H1 (cell line): ENCODE measurements at regions not wholly inside any gene's neighbourhood (a gene's known extent, or its start where the extent isn't known, plus 50 kb on each side); places are given as distances from the start of the nearest gene placed in this dataset.

Experiments
- CTCF ChIA-PET: fragments of 300-600 bp; sonication (Branson Sonifier 250); formaldehyde crosslinking; loops from one replicate; lab custom pipeline; 2021; ENCODE audit not compliant: partially characterized antibody; lab: Charles Lee
- POLR2A ChIA-PET: fragments of 300-600 bp; sonication (Branson Sonifier 250); formaldehyde crosslinking; loops from one replicate; lab custom pipeline; 2021; ENCODE audit warnings: inconsistent platforms; ENCODE audit not compliant: partially characterized antibody; lab: Charles Lee
- DNase-seq, 2 experiments: peaks; one replicate each; pipeline versions ENCODE4 v3.0.0 to v3.0.0-alpha.2; 2010 to 2022; ENCODE audit warnings: low spot score in 2 of 2, low read depth in 1 of 2, mixed read lengths in 1 of 2
- FAIRE-seq: peaks from 2 replicates; lab custom pipeline; 2011; peaks lifted over from hg19 to GRCh38; lab: Jason Lieb, UNC
- H2AFZ ChIP-seq: 2 replicates; pipeline ENCODE4 v1.8.1; 2012; ENCODE audit warnings: low read length, inconsistent platforms
- H2AK5ac ChIP-seq: 2 replicates; pipeline ENCODE4 v1.6.1; 2013; ENCODE audit warnings: low read depth, low read length
- H2BK120ac ChIP-seq: replicated peaks from 2 replicates; pipeline ENCODE3; 2013; ENCODE audit warnings: low read depth, low read length, inconsistent platforms
- H2BK12ac ChIP-seq: 2 replicates; pipeline ENCODE4 v1.6.1; 2013; ENCODE audit warnings: low read depth, low read length
- H2BK15ac ChIP-seq: 2 replicates; pipeline ENCODE4 v1.6.1; 2013; ENCODE audit warnings: low read length
- H2BK20ac ChIP-seq: 2 replicates; pipeline ENCODE4 v1.6.1; 2013; ENCODE audit warnings: low read length
- H2BK5ac ChIP-seq: 2 replicates; pipeline ENCODE4 v1.6.1; 2013; ENCODE audit warnings: low read depth, low read length
- H3K14ac ChIP-seq: 2 replicates; pipeline ENCODE4 v1.6.1; 2013; ENCODE audit warnings: inconsistent platforms; ENCODE audit not compliant: insufficient read length
- H3K18ac ChIP-seq: 2 replicates; pipeline ENCODE4 v1.6.1; 2013; ENCODE audit warnings: low read length; ENCODE audit errors: extremely low read depth
- H3K23ac ChIP-seq: 2 replicates; pipeline ENCODE4 v1.6.1; 2013; ENCODE audit warnings: inconsistent platforms; ENCODE audit not compliant: insufficient read length
- H3K23me2 ChIP-seq: 2 replicates; pipeline ENCODE4 v1.6.1; 2013; ENCODE audit warnings: low read depth, low read length
- H3K27ac ChIP-seq: 2 replicates; pipeline ENCODE4 v1.6.1; 2011; ENCODE audit warnings: low read depth, low read length, inconsistent platforms
- H3K27me3 ChIP-seq, 4 experiments: replicated peaks in 1 of 4; 1 replicate in 1 of 4; 2 replicates in 3 of 4; pipeline versions ENCODE4 v1.6.1 to v1.8.1; 2011 to 2013; ENCODE audit warnings: low read length in 3 of 4, mild to moderate bottlenecking in 3 of 4, inconsistent platforms in 2 of 4, mixed read lengths in 2 of 4, moderate library complexity in 1 of 4; ENCODE audit not compliant: control insufficient read depth in 3 of 4, insufficient read depth in 3 of 4; ENCODE audit errors: extremely low read depth in 1 of 4
- H3K36me3 ChIP-seq, 4 experiments: 2 replicates each; pipeline versions ENCODE4 v1.6.1 to v1.8.1; 2011 to 2013; ENCODE audit warnings: mild to moderate bottlenecking in 4 of 4, low read length in 3 of 4, moderate library complexity in 2 of 4, control low read depth in 1 of 4, inconsistent platforms in 1 of 4; ENCODE audit not compliant: insufficient read depth in 4 of 4, control insufficient read depth in 2 of 4
- H3K4ac ChIP-seq: replicated peaks from 2 replicates; pipeline ENCODE3; 2013; ENCODE audit warnings: low read length, low read depth, mixed read lengths, inconsistent platforms; ENCODE audit not compliant: insufficient read length
- H3K4me1 ChIP-seq, 4 experiments: replicated peaks in 1 of 4; 1 replicate in 1 of 4; 2 replicates in 3 of 4; pipeline versions ENCODE4 v1.6.1 to v1.8.1; 2011 to 2013; ENCODE audit warnings: low read length in 3 of 4, inconsistent platforms in 2 of 4, mixed read lengths in 1 of 4; ENCODE audit not compliant: insufficient read depth in 4 of 4, control insufficient read depth in 3 of 4
- H3K4me2 ChIP-seq, 2 experiments: 2 replicates each; pipeline versions ENCODE4 v1.6.1 to v1.8.1; 2011 to 2013; ENCODE audit warnings: low read depth in 2 of 2, low read length in 2 of 2, control low read depth in 1 of 2, inconsistent platforms in 1 of 2, mild to moderate bottlenecking in 1 of 2; ENCODE audit not compliant: insufficient read depth in 1 of 2
- H3K4me3 ChIP-seq, 4 experiments: fragments of 200-600, 300-600 bp in 1 of 4; sonication (generic), shearing (Covaris generic), sonication (Bioruptor Twin) in 1 of 4; 2 replicates each; pipeline versions ENCODE4 v1.5.1 to v1.8.1; 2011 to 2016; ENCODE audit warnings: low read length in 4 of 4, low read depth in 3 of 4, control low read depth in 2 of 4, inconsistent platforms in 2 of 4, mild to moderate bottlenecking in 2 of 4, mixed read lengths in 1 of 4, moderate library complexity in 1 of 4; ENCODE audit not compliant: insufficient read depth in 2 of 4; ENCODE audit errors: extremely low read depth in 1 of 4
- H3K56ac ChIP-seq: replicated peaks from 2 replicates; pipeline ENCODE3; 2013; ENCODE audit warnings: low read depth, mild to moderate bottlenecking, mixed read lengths, low read length, inconsistent platforms; ENCODE audit not compliant: insufficient read length
- H3K79me1 ChIP-seq: 2 replicates; pipeline ENCODE4 v1.6.1; 2013; ENCODE audit warnings: low read depth, low read length, control low read depth
- H3K79me2 ChIP-seq, 2 experiments: 2 replicates each; pipeline versions ENCODE4 v1.6.1 to v1.8.1; 2012 to 2013; ENCODE audit warnings: low read length in 2 of 2, mild to moderate bottlenecking in 2 of 2, inconsistent platforms in 1 of 2; ENCODE audit not compliant: insufficient read depth in 2 of 2, control insufficient read depth in 1 of 2
- H3K9ac ChIP-seq, 4 experiments: replicated peaks in 1 of 4; 1 replicate in 1 of 4; 2 replicates in 3 of 4; pipeline versions ENCODE4 v1.6.1 to v1.8.1; 2011 to 2013; ENCODE audit warnings: low read depth in 3 of 4, low read length in 3 of 4, control low read depth in 2 of 4, mild to moderate bottlenecking in 2 of 4, moderate library complexity in 2 of 4, inconsistent platforms in 1 of 4; ENCODE audit errors: extremely low read depth in 1 of 4
- H3K9me3 ChIP-seq, 2 experiments: 2 replicates each; pipeline versions ENCODE4 v1.6.1 to v1.8.1; 2012 to 2013; ENCODE audit warnings: mild to moderate bottlenecking in 2 of 2, moderate library complexity in 2 of 2, control low read depth in 1 of 2, inconsistent platforms in 1 of 2, low read depth in 1 of 2, low read length in 1 of 2, mixed read lengths in 1 of 2; ENCODE audit not compliant: insufficient read depth in 2 of 2
- H4K20me1 ChIP-seq, 2 experiments: replicated peaks in 1 of 2; 2 replicates each; pipeline versions ENCODE3 to v1.8.1; 2011 to 2013; ENCODE audit warnings: inconsistent platforms in 2 of 2, low read length in 2 of 2, mild to moderate bottlenecking in 1 of 2; ENCODE audit not compliant: insufficient read depth in 2 of 2, control insufficient read depth in 1 of 2
- H4K5ac ChIP-seq: 2 replicates; pipeline ENCODE4 v1.6.1; 2013; ENCODE audit warnings: low read length, low read depth, mixed read lengths, inconsistent platforms; ENCODE audit not compliant: insufficient read length
- H4K8ac ChIP-seq: 2 replicates; pipeline ENCODE4 v1.8.0; 2013; ENCODE audit warnings: mild to moderate bottlenecking, moderate library complexity, low read length, inconsistent platforms; ENCODE audit not compliant: insufficient read depth; ENCODE audit errors: extremely low read depth
- H4K91ac ChIP-seq: replicated peaks from 2 replicates; pipeline ENCODE3; 2013; ENCODE audit warnings: low read length, mixed read lengths, inconsistent platforms; ENCODE audit not compliant: insufficient read length
- CHD7 ChIP-seq: fragments of 300-600 bp; sonication (generic); IDR thresholded peaks from 2 replicates; pipeline ENCODE4 v1.7.1; 2012; ENCODE audit warnings: low read length, moderate library complexity, mild to moderate bottlenecking, inconsistent platforms; ENCODE audit not compliant: insufficient replicate concordance
- WGBS, 2 experiments: shearing (Covaris generic) in 1 of 2; methylation state at CpG; one replicate each; pipeline versions ENCODE4 v1.1.6 to v1.1.7; 2013 to 2015; ENCODE audit warnings: low lambda C conversion rate in 2 of 2, mixed read lengths in 2 of 2, inconsistent platforms in 1 of 2, low coverage in 1 of 2, missing lambda C conversion rate in 1 of 2; ENCODE audit not compliant: insufficient replicate concordance in 2 of 2, insufficient coverage in 1 of 2, insufficient read length in 1 of 2; ENCODE audit errors: extremely low coverage in 1 of 2, missing lambda C conversion rate in 1 of 2; 5-methylcytosine and 5-hydroxymethylcytosine counted together

- no peak for DNase-seq
- no peak overlapping the region for H4K8ac ChIP-seq
- H3K4me2 ChIP-seq, result no peak overlapping the region
- no peak overlapping the region for H3K14ac ChIP-seq
- no peak overlapping the region for H2BK15ac ChIP-seq
- no peak overlapping the region for H3K4me3 ChIP-seq
- H3K9ac ChIP-seq, result no peak overlapping the region
- H2BK5ac ChIP-seq, result no peak overlapping the region
- H3K56ac ChIP-seq, result no peak overlapping the region
- no peak overlapping the region for H2AK5ac ChIP-seq
- no peaks in the 10 kb centered on the region for H3K27me3 ChIP-seq
- H3K27ac ChIP-seq, result no peak overlapping the region
- no peak overlapping the region for H3K18ac ChIP-seq
- no peaks in the 10 kb centered on the region for H3K23me2 ChIP-seq
- CTCF ChIA-PET, result no interaction called here
- no peak overlapping the region for H4K5ac ChIP-seq
- POLR2A ChIA-PET, result no interaction called here
- H2BK12ac ChIP-seq, result no peak overlapping the region
- FAIRE-seq, result no peak
- no peaks in the 10 kb centered on the region for H3K79me1 ChIP-seq
- H2BK20ac ChIP-seq, result no peak overlapping the region
- H4K91ac ChIP-seq, result no peak overlapping the region
- no peak overlapping the region for H2AFZ ChIP-seq
- no peaks in the 10 kb centered on the region for H3K79me2 ChIP-seq
- no peak overlapping the region for H2BK120ac ChIP-seq
- H4K20me1 ChIP-seq, result no peaks in the 10 kb centered on the region
- H3K9me3 ChIP-seq, result peaks cover 8 to 11% of the 10 kb centered on the region in 2 experiments; a peak in 1 of 4 replicates
- no peak overlapping the region for H3K4ac ChIP-seq
- no peaks in the 10 kb centered on the region for H3K36me3 ChIP-seq
- no peak overlapping the region for H3K23ac ChIP-seq
- H3K4me1 ChIP-seq, result no peaks in the 10 kb centered on the region
- 100% methylated on average over 2 of the region's 2 CpGs; no CpG with 5 or more reads in 1 of the 2 experiments for WGBS, 2 experiments
- no peak for TF ChIP-seq CHD7
These were observed 1751.2 kb downstream of the SI start for GRCh38 chr3:163327086-163327485.
